K562 (cell line): ENCODE measurements at regions not wholly inside any gene's neighbourhood (a gene's known extent, or its start where the extent isn't known, plus 50 kb on each side); places are given as distances from the start of the nearest gene placed in this dataset.

ENCODE experiments used
- ATAC-seq: fragments of 200-7000 bp; cut with Tn5 transposase; 3 replicates; pipeline ENCODE4 v1.9.1; 2020; ENCODE audit warnings: moderate library complexity
- BruUV-seq: library from RNA; stranded (reverse); fragments of 400-500 nt; replicated peaks from 2 replicates; lab custom pipeline; 2021; lab: Mats Ljungman, UMichigan
- CTCF ChIA-PET: fragments of 300-600 bp; formaldehyde crosslinking; extraction: SDS; loops from one replicate; lab custom pipeline; 2021; ENCODE audit warnings: low intra/inter-chr PET ratio; lab: Yijun Ruan, JAX
- POLR2A ChIA-PET: fragments of 300-600, 350-650 bp; sonication (Branson Sonifier 250); formaldehyde crosslinking; extraction: SDS; loops from one replicate; lab custom pipeline; 2021; ENCODE audit warnings: antibody characterized with exemption, inconsistent platforms; lab: Yijun Ruan, JAX
- DNase-seq, 4 experiments: peaks; one replicate each; pipeline versions ENCODE4 v3.0.0 to v3.0.0-alpha.2; 2011 to 2018; ENCODE audit warnings: low spot score in 3 of 4, mixed read lengths in 3 of 4; ENCODE audit errors: extremely low read depth in 1 of 4
- FAIRE-seq: peaks from 2 replicates; lab custom pipeline; 2011; peaks lifted over from hg19 to GRCh38; lab: Jason Lieb, UNC
- H2AFZ ChIP-seq: 2 replicates; pipeline ENCODE4 v1.6.0; 2011; ENCODE audit warnings: low read depth, low read length, control low read depth, inconsistent platforms
- H3K27ac ChIP-seq: fragments of 200-600 bp; 3 replicates; pipeline ENCODE4 v1.8.0; 2011; ENCODE audit warnings: low read depth, mild to moderate bottlenecking, control low read depth, inconsistent platforms, low read length, moderate library complexity, mixed read lengths; ENCODE audit errors: extremely low read depth
- H3K27me3 ChIP-seq, 2 experiments: fragments of 300-600 bp in 1 of 2; 2 replicates in 1 of 2; 3 replicates in 1 of 2; pipeline versions ENCODE4 v1.6.0 to v1.8.0; 2011; ENCODE audit warnings: inconsistent platforms in 2 of 2, low read length in 2 of 2, mild to moderate bottlenecking in 1 of 2, mixed read lengths in 1 of 2, moderate library complexity in 1 of 2; ENCODE audit not compliant: control insufficient read depth in 2 of 2, insufficient read depth in 2 of 2
- H3K36me3 ChIP-seq: fragments of 300-600 bp; 3 replicates; pipeline ENCODE4 v1.8.0; 2011; ENCODE audit warnings: mild to moderate bottlenecking, low read length, inconsistent platforms; ENCODE audit not compliant: control insufficient read depth, insufficient read depth
- H3K4me1 ChIP-seq, 2 experiments: fragments of 200-600 bp in 1 of 2; replicated peaks in 1 of 2; 2 replicates in 1 of 2; 3 replicates in 1 of 2; pipeline versions ENCODE4 v1.5.1 to v1.8.0; 2011; ENCODE audit warnings: inconsistent platforms in 2 of 2, low read length in 2 of 2, mild to moderate bottlenecking in 1 of 2, mixed read lengths in 1 of 2, moderate library complexity in 1 of 2; ENCODE audit not compliant: control insufficient read depth in 2 of 2, insufficient read depth in 2 of 2
- H3K4me2 ChIP-seq: 2 replicates; pipeline ENCODE4 v1.6.1; 2011; ENCODE audit warnings: low read length, control low read depth, inconsistent platforms, mixed read lengths; ENCODE audit not compliant: insufficient read depth
- H3K4me3 ChIP-seq: fragments of 200-600 bp; sonication (generic), shearing (Covaris generic); 2 replicates; pipeline ENCODE4 v1.5.1; 2016; ENCODE audit warnings: control low read depth, inconsistent platforms
- H3K79me2 ChIP-seq: fragments of 200-600 bp; 3 replicates; pipeline ENCODE4 v1.8.0; 2011; ENCODE audit warnings: low read length, inconsistent platforms; ENCODE audit not compliant: control insufficient read depth, insufficient read depth
- H3K9ac ChIP-seq, 2 experiments: 2 replicates each; pipeline versions ENCODE4 v1.6.0 to v1.6.1; 2011; ENCODE audit warnings: low read depth in 2 of 2, low read length in 2 of 2, control low read depth in 1 of 2, inconsistent platforms in 1 of 2, mild to moderate bottlenecking in 1 of 2, mixed read lengths in 1 of 2; ENCODE audit not compliant: insufficient read depth in 1 of 2
- H3K9me1 ChIP-seq: one replicate; pipeline ENCODE4 v1.6.0; 2011; ENCODE audit warnings: inconsistent platforms, mild to moderate bottlenecking, low read length, moderate library complexity; ENCODE audit not compliant: control insufficient read depth, insufficient read depth
- H3K9me3 ChIP-seq: replicated peaks from 2 replicates; pipeline ENCODE4 v1.5.1; 2011; ENCODE audit warnings: low read depth, low read length, inconsistent platforms; ENCODE audit not compliant: control insufficient read depth, insufficient read depth
- H4K20me1 ChIP-seq: replicated peaks from 2 replicates; pipeline ENCODE4 v1.6.1; 2011; ENCODE audit warnings: low read length, inconsistent platforms, mixed read lengths; ENCODE audit not compliant: control insufficient read depth, insufficient read depth
- CBX1 ChIP-seq: sonication (generic); IDR thresholded peaks from 2 replicates; pipeline ENCODE4 v1.6.1; 2016; ENCODE audit warnings: antibody characterized with exemption, low read depth, mild to moderate bottlenecking
- CBX3 ChIP-seq, 2 experiments: IDR thresholded peaks; 1 replicate in 1 of 2; 2 replicates in 1 of 2; pipeline ENCODE4 v1.6.1; 2012; ENCODE audit warnings: inconsistent platforms in 2 of 2, low read length in 2 of 2, borderline replicate concordance in 1 of 2, control low read depth in 1 of 2
- ZNF133 ChIP-seq: fragments of 250-450 bp; sonication (Bioruptor Pico); IDR thresholded peaks from 2 replicates; pipeline ENCODE4 v1.4.0; 2020; ENCODE audit warnings: mild to moderate bottlenecking
- ZNF75A ChIP-seq: fragments of 450-650 bp; formaldehyde crosslinking; IDR thresholded peaks from 2 replicates; pipeline ENCODE4 v1.4.0; 2020; ENCODE audit warnings: mild to moderate bottlenecking
- WGBS: fragments of 100-300 bp; shearing (Covaris generic); methylation state at CpG from one replicate; pipeline ENCODE4 v1.1.6; 2016; ENCODE audit warnings: low coverage, mixed read lengths; ENCODE audit not compliant: insufficient coverage; ENCODE audit errors: missing lambda C conversion rate; 5-methylcytosine and 5-hydroxymethylcytosine counted together
- in situ Hi-C: fragments of 300-500 bp; cut with MboI; formaldehyde crosslinking; loops from 4 replicates; pipeline ENCODE4 v1.15.0; 2018; ENCODE audit warnings: inconsistent platforms, mixed read lengths
- intact Hi-C: fragments of 100-400 bp; cut with micrococcal nuclease; formaldehyde crosslinking; loops from 2 replicates; pipeline ENCODE4 v1.14.2; 2022
- TF ChIP-seq, protein P1 (sequence below): fragments of 450-650 bp; formaldehyde crosslinking; IDR thresholded peaks from 2 replicates; pipeline ENCODE4 v1.4.0; 2020; ENCODE audit warnings: mild to moderate bottlenecking, moderate library complexity
- TF ChIP-seq, protein P2 (sequence below): sonication (generic); formaldehyde crosslinking; IDR thresholded peaks from 2 replicates; pipeline ENCODE4 v1.8.0; 2022; ENCODE audit warnings: missing genetic modification reagents, mild to moderate bottlenecking, borderline replicate concordance

DNA sequence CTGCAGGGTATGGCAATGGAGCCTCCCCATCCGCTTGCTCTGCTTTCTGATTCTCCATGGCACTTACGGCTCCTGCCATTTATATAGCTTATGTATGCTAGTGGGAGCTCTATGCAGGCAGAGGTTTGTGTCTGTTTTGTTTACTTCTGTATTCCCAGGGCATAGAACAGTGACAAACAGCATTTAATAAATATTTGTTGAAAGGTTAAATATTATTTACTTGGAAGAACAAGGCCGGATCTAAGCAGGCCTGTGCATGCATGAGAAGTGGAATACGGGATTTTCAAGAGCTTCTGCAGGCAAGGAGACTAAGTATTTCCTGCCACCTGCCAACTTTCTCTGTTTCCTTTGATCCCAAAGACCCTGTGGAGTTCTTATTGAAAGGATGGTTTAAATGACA lies 90.7 kb downstream of the XCL2 start:
- CTCF ChIA-PET, result no interaction called here
- Histone ChIP-seq H3K4me3 (no peak overlapping the region), H3K27ac (no peak overlapping the region), H2AFZ (no peak overlapping the region), H3K9ac (no peak overlapping the region), H3K9me3 (peaks cover 5% of the 10 kb centered on the region; the same call in 1 of the 2 replicates), H3K4me2 (no peak overlapping the region), H3K79me2 (no peaks in the 10 kb centered on the region), H3K9me1 (no peaks in the 10 kb centered on the region), H3K27me3 (no peaks in the 10 kb centered on the region), H4K20me1 (no peaks in the 10 kb centered on the region), H3K4me1 (no peaks in the 10 kb centered on the region), H3K36me3 (no peaks in the 10 kb centered on the region)
- DNase-seq, result no peak
- no peak for FAIRE-seq
- intact Hi-C loops, result no loop called here
- 25% methylated on average over 4 of the region's 4 CpGs for WGBS
- no peak for ATAC-seq
- no peak for TF ChIP-seq ZNF133 (CRISPR knock-in tag)
- POLR2A ChIA-PET, result interaction anchor here (0.7 to 1.3 kb wide), 2 partner anchors 29 to 212 kb away, joined by 3 read pairs; no protein-coding TSS in a partner anchor
- in situ Hi-C loops, result no loop called here
- BruUV-seq, result no TSS peak

DNA sequence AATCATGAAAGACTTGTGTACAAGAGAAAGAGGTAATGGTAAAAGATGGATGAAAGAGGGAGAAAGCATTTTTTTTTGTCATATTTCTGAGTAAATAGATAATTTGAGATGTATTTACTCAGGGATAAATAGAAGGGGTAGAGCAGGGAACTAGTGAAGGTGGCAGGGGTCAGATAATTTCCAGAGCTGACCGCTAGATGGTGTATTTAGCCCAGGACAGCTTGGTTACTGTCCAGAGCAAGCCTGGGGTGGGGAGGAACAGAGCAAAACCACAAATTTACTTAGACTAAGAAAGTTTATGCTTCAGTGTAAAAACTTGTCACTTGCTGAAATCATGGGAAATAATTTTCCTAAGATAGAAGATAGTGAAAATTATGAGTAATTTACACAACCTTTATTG lies 91.5 kb downstream of the XCL2 start:
- Histone ChIP-seq H3K4me2 (no peak overlapping the region), H3K9me1 (no peaks in the 10 kb centered on the region), H3K4me3 (no peak overlapping the region), H4K20me1 (no peaks in the 10 kb centered on the region), H3K27ac (no peak overlapping the region), H3K79me2 (no peaks in the 10 kb centered on the region), H3K27me3 (no peaks in the 10 kb centered on the region), H3K4me1 (no peaks in the 10 kb centered on the region), H3K9ac (no peak overlapping the region), H3K36me3 (no peaks in the 10 kb centered on the region), H3K9me3 (peaks cover 5% of the 10 kb centered on the region; the same call in 1 of the 2 replicates), H2AFZ (no peak overlapping the region)
- POLR2A ChIA-PET, result interaction anchor here (1.3 kb wide), 1 partner anchor 211 kb away, joined by 3 read pairs; no protein-coding TSS in a partner anchor
- BruUV-seq, result no TSS peak
- intact Hi-C loops, result no loop called here
- in situ Hi-C loops, result no loop called here
- peak; percentile 60 to 75 (median 70) for DNase-seq
- peak; percentile 69 for FAIRE-seq
- CTCF ChIA-PET, result interaction anchor here (0.6 kb wide), 1 partner anchor 275 kb away, joined by 3 read pairs; no protein-coding TSS in a partner anchor
- ATAC-seq, result peak; percentile 91
- 5% methylated on average over 1 of the region's 1 CpG for WGBS
- TF ChIP-seq CBX3 (IDR thresholded peaks at IDR 0.05; ENCODE audit: borderline replicate concordance in 1 of 2, low read length in 2 of 2) (peak in 1 of 2 experiments; percentile 99; a peak in 2 of 3 replicates), CBX1 (peak; percentile 94), ZNF75A (CRISPR knock-in tag) (no peak)
- TF ChIP-seq, protein P1, sequence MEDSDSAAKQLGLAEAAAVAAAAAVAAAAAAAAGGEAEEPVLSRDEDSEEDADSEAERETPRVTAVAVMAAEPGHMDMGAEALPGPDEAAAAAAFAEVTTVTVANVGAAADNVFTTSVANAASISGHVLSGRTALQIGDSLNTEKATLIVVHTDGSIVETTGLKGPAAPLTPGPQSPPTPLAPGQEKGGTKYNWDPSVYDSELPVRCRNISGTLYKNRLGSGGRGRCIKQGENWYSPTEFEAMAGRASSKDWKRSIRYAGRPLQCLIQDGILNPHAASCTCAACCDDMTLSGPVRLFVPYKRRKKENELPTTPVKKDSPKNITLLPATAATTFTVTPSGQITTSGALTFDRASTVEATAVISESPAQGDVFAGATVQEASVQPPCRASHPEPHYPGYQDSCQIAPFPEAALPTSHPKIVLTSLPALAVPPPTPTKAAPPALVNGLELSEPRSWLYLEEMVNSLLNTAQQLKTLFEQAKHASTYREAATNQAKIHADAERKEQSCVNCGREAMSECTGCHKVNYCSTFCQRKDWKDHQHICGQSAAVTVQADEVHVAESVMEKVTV (CRISPR knock-in tag), result peak; percentile 13; the same call in 1 of the 2 replicates
- TF ChIP-seq, protein P2, sequence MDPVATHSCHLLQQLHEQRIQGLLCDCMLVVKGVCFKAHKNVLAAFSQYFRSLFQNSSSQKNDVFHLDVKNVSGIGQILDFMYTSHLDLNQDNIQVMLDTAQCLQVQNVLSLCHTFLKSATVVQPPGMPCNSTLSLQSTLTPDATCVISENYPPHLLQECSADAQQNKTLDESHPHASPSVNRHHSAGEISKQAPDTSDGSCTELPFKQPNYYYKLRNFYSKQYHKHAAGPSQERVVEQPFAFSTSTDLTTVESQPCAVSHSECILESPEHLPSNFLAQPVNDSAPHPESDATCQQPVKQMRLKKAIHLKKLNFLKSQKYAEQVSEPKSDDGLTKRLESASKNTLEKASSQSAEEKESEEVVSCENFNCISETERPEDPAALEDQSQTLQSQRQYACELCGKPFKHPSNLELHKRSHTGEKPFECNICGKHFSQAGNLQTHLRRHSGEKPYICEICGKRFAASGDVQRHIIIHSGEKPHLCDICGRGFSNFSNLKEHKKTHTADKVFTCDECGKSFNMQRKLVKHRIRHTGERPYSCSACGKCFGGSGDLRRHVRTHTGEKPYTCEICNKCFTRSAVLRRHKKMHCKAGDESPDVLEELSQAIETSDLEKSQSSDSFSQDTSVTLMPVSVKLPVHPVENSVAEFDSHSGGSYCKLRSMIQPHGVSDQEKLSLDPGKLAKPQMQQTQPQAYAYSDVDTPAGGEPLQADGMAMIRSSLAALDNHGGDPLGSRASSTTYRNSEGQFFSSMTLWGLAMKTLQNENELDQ (CRISPR knock-in tag), result no peak
